Liver (tissue), 8 donors: ENCODE measurements at regions not wholly inside any gene's neighbourhood (a gene's known extent, or its start where the extent isn't known, plus 50 kb on each side); places are given as distances from the start of the nearest gene placed in this dataset.

Experiments used
- DNase-seq: peaks from one replicate; pipeline ENCODE4 v3.0.0-alpha.2; 2017; ENCODE audit warnings: low spot score
- H3K27ac ChIP-seq, 2 donors: one replicate each; pipeline ENCODE4 v1.7.0; 2013; ENCODE audit warnings: inconsistent platforms in 2 of 2, low read length in 2 of 2, control low read depth in 1 of 2, low read depth in 1 of 2, mild to moderate bottlenecking in 1 of 2
- H3K27me3 ChIP-seq, 4 donors: one replicate each; pipeline versions ENCODE4 v1.6.1 to v1.7.0; 2013; ENCODE audit warnings: low read length in 3 of 4, inconsistent platforms in 1 of 4, mild to moderate bottlenecking in 1 of 4, moderate library complexity in 1 of 4; ENCODE audit not compliant: control insufficient read depth in 4 of 4, insufficient read depth in 4 of 4
- H3K36me3 ChIP-seq, 4 donors: one replicate each; pipeline versions ENCODE4 v1.6.1 to v1.7.0; 2013; ENCODE audit warnings: low read length in 3 of 4, mild to moderate bottlenecking in 3 of 4, low read depth in 1 of 4, moderate library complexity in 1 of 4; ENCODE audit not compliant: control insufficient read depth in 4 of 4, insufficient read depth in 3 of 4
- H3K4me1 ChIP-seq, 4 donors: one replicate each; pipeline versions ENCODE4 v1.6.1 to v1.7.0; 2013; ENCODE audit warnings: low read length in 3 of 4, mild to moderate bottlenecking in 3 of 4, moderate library complexity in 1 of 4; ENCODE audit not compliant: control insufficient read depth in 4 of 4, insufficient read depth in 4 of 4
- H3K4me3 ChIP-seq, 3 donors: one replicate each; pipeline versions ENCODE4 v1.6.1 to v1.7.0; 2013; ENCODE audit warnings: low read length in 3 of 3, control low read depth in 1 of 3, low read depth in 1 of 3, mild to moderate bottlenecking in 1 of 3
- H3K9ac ChIP-seq, 2 donors: one replicate each; pipeline ENCODE4 v1.7.0; 2013; ENCODE audit warnings: low read length in 2 of 2, mild to moderate bottlenecking in 2 of 2, moderate library complexity in 2 of 2, control low read depth in 1 of 2, low read depth in 1 of 2
- H3K9me3 ChIP-seq, 4 donors: one replicate each; pipeline versions ENCODE4 v1.6.1 to v1.7.0; 2013; ENCODE audit warnings: low read length in 3 of 4; ENCODE audit not compliant: control insufficient read depth in 4 of 4
- ATF3 ChIP-seq: IDR thresholded peaks from 2 replicates; pipeline ENCODE4 v1.6.1; 2016; ENCODE audit warnings: antibody characterized with exemption
- CTCF ChIP-seq: fragments of 150-350 bp; IDR thresholded peaks from 2 replicates; pipeline ENCODE4 v1.5.1; 2017; ENCODE audit warnings: improper control_type of control experiment, low read depth, low read length; ENCODE audit not compliant: missing input control
- EGR1 ChIP-seq, 2 donors: IDR thresholded peaks; 2 replicates each; pipeline ENCODE4 v1.6.1; 2016 to 2018; ENCODE audit warnings: antibody characterized with exemption in 2 of 2, low read depth in 2 of 2
- FOXA1 ChIP-seq: IDR thresholded peaks from 2 replicates; pipeline ENCODE4 v1.6.1; 2016; ENCODE audit warnings: antibody characterized with exemption
- FOXA2 ChIP-seq: IDR thresholded peaks from 2 replicates; pipeline ENCODE4 v1.6.1; 2016; ENCODE audit warnings: antibody characterized with exemption
- GABPA ChIP-seq, 2 donors: IDR thresholded peaks in 1 of 2; conservative IDR thresholded peaks in 1 of 2; 2 replicates each; pipeline ENCODE4 v1.6.1; 2016; ENCODE audit warnings: antibody characterized with exemption in 2 of 2, mild to moderate bottlenecking in 1 of 2, moderate library complexity in 1 of 2
- HNF4A ChIP-seq, 2 donors: conservative IDR thresholded peaks; 2 replicates each; pipeline ENCODE4 v1.6.1; 2016; ENCODE audit warnings: antibody characterized with exemption in 2 of 2, mild to moderate bottlenecking in 2 of 2
- HNF4G ChIP-seq: IDR thresholded peaks from 2 replicates; pipeline ENCODE4 v1.6.1; 2016; ENCODE audit warnings: antibody characterized with exemption
- JUND ChIP-seq, 2 donors: IDR thresholded peaks; 2 replicates each; pipeline ENCODE4 v1.6.1; 2016; ENCODE audit warnings: antibody characterized with exemption in 2 of 2
- MAX ChIP-seq: IDR thresholded peaks from 2 replicates; pipeline ENCODE4 v1.6.1; 2016; ENCODE audit warnings: antibody characterized with exemption
- NR2F2 ChIP-seq: IDR thresholded peaks from 2 replicates; pipeline ENCODE4 v1.6.1; 2016; ENCODE audit warnings: antibody characterized with exemption
- REST ChIP-seq: IDR thresholded peaks from 2 replicates; pipeline ENCODE4 v1.6.1; 2016; ENCODE audit warnings: antibody characterized with exemption, mild to moderate bottlenecking
- RXRA ChIP-seq, 2 donors: IDR thresholded peaks; 2 replicates each; pipeline ENCODE4 v1.6.1; 2017 to 2018; ENCODE audit warnings: antibody characterized with exemption in 2 of 2, mild to moderate bottlenecking in 1 of 2
- SP1 ChIP-seq: IDR thresholded peaks from 2 replicates; pipeline ENCODE4 v1.6.1; 2018; ENCODE audit warnings: antibody characterized with exemption, mild to moderate bottlenecking
- TAF1 ChIP-seq: conservative IDR thresholded peaks from 2 replicates; pipeline ENCODE4 v1.6.1; 2016; ENCODE audit warnings: antibody characterized with exemption, mild to moderate bottlenecking
- YY1 ChIP-seq: IDR thresholded peaks from 2 replicates; pipeline ENCODE4 v1.6.1; 2016; ENCODE audit warnings: antibody characterized with exemption, mild to moderate bottlenecking
- WGBS: extraction: QIAGEN DNeasy Blood & Tissue Kit; methylation state at CpG from one replicate; pipeline ENCODE4 v1.1.7; 2013; 5-methylcytosine and 5-hydroxymethylcytosine counted together
- donor health status: healthy.
- donor health status: healthy.
- donor health status: healthy.
- donor health status: healthy.
- donor health status: healthy.

GRCh38 chr19:29056535-29056934 lies 156.4 kb downstream of the UQCRFS1 start:
- no peak overlapping the region for H3K27ac ChIP-seq
- 86% methylated on average over 5 of the region's 5 CpGs for WGBS

More at GRCh38 chr19:29056535-29056934, 156.4 kb downstream of the UQCRFS1 start:
- no peaks in the 10 kb centered on the region for H3K4me1 ChIP-seq
- H3K4me3 ChIP-seq = no peak overlapping the region
- no peaks in the 10 kb centered on the region for H3K27me3 ChIP-seq
- DNase-seq = no peak
- no peak overlapping the region for H3K9ac ChIP-seq
- no peaks in the 10 kb centered on the region for H3K36me3 ChIP-seq
- H3K9me3 ChIP-seq = no peaks in the 10 kb centered on the region
- TF ChIP-seq REST = no peak
- TF ChIP-seq HNF4A (conservative IDR thresholded peaks at IDR 0.05) = no peak
- TF ChIP-seq TAF1 = no peak
- no peak for TF ChIP-seq NR2F2
- no peak for TF ChIP-seq EGR1 (IDR thresholded peaks at IDR 0.05; ENCODE audit: low read depth in 2 of 2)
- no peak for TF ChIP-seq FOXA2
- no peak for TF ChIP-seq FOXA1
- TF ChIP-seq JUND (IDR thresholded peaks at IDR 0.05) = no peak
- no peak for TF ChIP-seq YY1
- TF ChIP-seq CTCF = no peak
- no peak for TF ChIP-seq HNF4G
- TF ChIP-seq SP1 = no peak
- TF ChIP-seq GABPA (IDR thresholded peaks at IDR 0.05 in 1 of 2, conservative IDR thresholded peaks at IDR 0.05 in 1 of 2) = no peak
- no peak for TF ChIP-seq MAX
- TF ChIP-seq ATF3 = no peak
- no peak for TF ChIP-seq RXRA (IDR thresholded peaks at IDR 0.05)
